HG02885 (cell line): ENCODE measurements at regions not wholly inside any gene's neighbourhood (a gene's known extent, or its start where the extent isn't known, plus 50 kb on each side); places are given as distances from the start of the nearest gene placed in this dataset.

ENCODE experiments used
- ATAC-seq: cut with Tn5 transposase; IDR thresholded peaks from one replicate; pipeline ENCODE4 v1.9.1; 2021; ENCODE audit warnings: mild to moderate bottlenecking; ENCODE audit not compliant: unreplicated experiment, poor library complexity

DNA sequence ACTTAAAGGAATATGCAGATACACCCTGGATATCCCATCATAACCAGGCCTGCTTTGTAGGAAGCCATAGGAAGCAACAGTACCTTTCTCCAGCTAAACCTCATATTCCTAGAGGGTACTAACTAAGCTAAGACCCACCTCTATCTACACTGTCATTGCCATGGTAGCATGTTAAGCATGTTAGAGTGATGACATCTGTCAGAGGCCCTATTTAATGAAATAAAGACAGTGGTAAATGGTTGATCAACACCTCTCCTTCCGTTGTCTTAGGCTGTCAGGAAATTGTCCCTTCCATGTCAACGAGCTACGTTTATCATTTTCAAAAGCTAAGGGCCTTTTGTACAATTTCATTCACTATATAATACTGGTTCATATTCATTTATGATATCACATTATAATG lies 251.1 kb upstream of the PSMD7 start:
- ATAC-seq = no peak

DNA sequence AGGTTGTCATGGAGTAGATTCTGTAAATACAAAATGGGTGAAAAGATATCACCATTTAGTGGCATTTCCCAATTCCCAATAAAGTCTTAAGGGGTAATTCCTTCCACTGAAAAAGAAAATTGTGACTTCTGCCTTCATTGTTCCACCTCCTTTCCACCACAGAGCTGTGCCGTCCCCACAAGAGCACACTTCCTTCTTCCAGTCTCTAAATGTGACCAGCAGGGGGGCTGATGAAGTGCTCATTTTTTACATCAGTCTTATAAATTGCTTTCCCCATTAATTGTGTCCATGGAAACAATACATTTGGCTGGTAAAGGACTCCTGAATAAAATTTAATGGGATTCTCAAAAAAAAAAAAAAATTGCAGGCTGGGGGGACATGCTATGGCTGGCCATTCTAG lies 260.8 kb upstream of the PSMD7 start:
- no peak for ATAC-seq

- no peak for ATAC-seq
Measured at GRCh38 chr16:74034862-74035261, 261.8 kb upstream of the PSMD7 start.

DNA sequence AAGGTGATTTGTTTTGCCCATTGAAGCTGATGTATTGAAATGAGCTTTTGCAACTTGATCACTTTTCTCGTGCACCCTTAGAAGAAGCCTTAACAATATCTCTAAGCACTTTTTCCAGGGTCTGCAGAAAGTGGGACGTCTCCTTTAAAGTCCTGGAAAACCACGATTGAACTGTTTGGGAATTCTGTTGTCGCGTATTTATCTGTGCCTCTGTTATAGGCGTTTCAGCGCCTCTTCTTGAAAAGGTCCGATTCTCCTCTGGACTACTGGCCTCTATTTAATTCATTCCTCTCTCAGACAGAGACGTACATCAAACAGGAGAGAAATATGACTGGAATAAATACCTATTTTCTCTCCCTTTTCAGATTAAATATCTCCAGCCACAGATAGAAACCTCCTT lies 262.4 kb upstream of the PSMD7 start:
- ATAC-seq = no peak

DNA sequence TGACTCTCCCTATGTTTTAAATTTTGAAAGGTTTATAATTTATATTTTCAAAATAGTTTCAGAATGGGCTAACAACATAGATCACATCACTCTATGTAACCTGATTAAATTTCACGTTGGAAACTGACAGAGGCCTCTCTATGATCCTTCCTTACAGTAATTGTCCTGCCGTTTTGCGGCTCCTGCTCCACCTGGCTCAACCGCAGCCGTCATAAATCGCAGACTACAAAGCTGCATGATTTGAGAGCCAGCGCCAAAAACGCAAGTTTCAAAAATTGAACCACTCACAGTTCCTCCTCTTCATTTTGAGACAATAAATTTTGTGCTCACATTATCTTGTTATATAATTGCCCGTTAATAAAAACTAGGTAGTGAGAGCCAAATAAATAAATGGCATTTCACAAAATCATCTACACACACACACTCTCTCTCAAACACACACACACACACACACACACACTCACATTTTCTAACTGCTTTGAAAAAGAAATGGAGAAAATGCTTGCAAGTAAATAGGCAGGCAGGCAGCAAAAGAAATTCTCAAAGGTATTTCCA lies 263.1 kb upstream of the PSMD7 start:
- no peak for ATAC-seq

- ATAC-seq = no peak
Measured at GRCh38 chr16:74031551-74031950, 265.1 kb upstream of the PSMD7 start.

DNA sequence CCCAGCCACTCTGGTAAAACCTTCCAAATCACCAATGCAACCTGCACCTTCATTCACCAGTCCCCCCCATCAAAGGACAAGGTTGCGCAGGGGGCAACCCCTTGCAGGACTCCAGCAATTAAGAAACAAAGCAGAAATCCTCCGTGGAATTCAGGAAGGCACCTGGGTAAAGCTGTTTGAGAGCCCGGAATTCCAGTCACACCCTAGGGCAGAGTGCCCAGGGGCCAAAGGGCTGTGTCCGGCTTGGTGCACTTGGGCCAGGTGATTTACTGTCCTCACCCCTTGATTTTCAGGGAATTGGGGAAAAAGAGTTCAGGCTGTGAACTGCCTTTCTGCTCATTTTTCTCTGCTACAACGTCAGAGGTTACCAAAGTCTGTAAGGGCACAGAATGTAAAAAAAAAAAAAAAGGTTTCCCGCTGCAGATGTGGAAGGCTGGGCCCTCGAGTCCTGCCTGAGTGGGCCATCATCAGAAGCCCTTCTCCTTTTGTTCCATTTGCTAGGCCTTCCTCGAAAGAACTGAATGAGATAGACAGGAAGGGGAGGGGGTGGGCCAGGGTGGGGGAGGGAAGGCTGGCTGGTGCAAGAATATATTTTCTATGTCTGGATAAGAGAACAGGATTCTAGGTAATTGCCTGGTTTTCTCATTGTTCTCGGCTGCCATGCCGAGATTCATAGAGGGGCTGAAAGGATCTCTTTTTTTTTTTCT lies 266.5 kb upstream of the PSMD7 start:
- ATAC-seq = no peak

- ATAC-seq = no peak
Measured at GRCh38 chr16:74029115-74029792, 267.4 kb upstream of the PSMD7 start.

DNA sequence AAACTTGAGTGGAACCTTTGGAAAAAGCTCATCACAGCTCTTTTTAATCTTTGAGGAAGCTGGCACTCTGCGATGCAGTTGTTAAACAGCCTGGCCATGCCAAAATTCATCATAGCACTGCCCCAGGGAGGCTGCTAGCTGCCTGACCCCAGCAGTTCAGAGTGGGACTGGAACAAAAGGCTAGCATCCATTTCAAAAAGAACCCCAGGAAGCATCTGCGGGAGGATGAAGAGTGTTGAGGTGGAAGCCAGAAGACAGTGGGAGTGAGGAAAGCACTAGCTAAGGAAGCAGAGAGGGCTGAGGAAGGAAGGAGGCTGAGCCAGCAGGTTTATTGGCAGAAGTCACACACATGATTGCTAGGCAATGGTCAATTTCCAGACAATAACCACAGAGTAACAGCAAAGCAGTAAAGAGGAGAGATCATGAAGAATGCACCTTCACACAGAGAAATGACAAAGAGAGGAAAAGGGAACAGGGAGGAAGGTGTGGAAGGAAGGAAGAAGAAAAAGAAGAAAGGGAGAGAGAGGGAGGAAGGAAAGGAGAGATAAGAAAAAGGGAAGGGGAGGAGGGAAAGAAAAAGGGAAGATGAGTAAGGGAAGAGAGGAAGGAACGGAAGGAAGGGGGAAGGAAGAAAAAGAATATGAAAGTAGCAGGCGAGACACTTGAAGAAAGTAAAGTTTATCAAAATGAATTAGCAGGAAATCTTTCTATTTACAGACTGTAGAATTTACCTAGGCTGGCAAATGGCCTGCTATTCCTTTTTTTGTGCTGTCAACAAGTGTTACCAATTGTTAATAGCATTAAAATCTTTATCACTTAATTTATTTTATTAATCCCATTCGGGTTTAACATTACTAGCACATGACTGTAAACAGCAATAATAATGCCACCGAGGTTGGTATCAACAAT lies 270.0 kb upstream of the PSMD7 start:
- ATAC-seq = no peak

GRCh38 chr16:74024953-74025352 lies 271.7 kb upstream of the PSMD7 start:
- ATAC-seq = no peak

DNA sequence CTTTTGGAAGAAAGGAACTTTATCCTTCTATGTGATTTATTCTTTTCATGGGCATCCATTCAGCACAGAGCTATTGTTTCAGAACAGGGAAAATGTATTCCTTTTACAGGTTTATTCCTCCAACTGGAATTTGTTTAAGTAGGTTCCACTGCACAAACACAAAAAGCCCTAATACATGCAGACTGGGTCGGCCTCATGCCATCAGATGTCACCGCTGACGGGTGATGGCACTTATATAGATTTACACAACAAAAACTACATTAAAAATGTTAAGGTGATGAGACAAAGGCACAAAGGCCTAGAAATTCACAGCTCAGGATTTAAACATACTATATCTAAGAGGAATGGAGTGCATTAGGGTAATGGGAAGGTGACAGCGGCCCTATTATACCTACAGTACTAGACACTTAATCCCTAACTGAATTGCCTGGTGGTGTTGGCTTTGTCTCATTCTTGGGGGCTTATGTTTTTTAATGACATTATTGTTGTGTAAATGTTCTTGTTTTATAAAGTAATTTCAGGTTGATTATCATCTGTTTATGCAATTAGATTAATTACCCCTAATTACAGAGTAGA lies 276.4 kb upstream of the PSMD7 start:
- no peak for ATAC-seq

DNA sequence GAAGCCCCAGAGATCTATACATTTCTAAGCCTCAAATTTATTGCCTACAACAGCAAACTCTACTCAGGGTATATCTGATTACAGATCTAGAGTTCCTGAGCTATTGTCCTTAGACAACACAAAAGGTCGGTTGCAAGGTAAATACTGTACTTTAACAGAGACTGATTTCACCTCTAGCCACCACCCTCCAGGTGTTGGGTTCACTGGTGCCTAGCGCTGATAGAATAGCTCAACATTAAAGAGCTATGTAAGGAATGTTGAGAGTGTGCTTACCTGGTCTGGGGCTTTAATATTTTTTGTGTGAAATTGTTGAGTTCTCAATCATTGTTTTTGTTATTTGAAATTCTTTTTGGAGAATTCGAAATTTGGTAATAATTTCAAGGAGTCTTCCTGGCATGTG lies 277.0 kb upstream of the PSMD7 start:
- no peak for ATAC-seq

- ATAC-seq = no peak
Measured at GRCh38 chr16:74015953-74016352, 280.7 kb upstream of the PSMD7 start.

DNA sequence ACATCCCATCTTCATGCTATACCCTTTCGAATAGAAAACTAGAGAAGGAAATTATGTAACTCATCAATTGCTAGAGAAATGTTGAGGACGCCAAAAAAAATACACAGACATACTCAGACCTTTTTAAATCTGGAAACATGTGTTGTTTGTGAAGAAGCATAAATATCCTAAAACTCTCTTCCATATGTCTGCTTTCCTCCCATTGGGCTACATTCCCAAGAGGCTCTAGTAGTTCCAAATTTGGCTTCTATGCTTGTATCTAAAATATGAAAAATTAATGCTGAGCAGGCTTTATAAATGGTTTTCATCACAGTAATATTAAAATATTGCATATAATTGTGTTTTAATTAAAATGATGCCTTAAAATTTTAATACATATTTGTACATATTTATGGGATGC lies 297.9 kb upstream of the PSMD7 start:
- no peak for ATAC-seq

GRCh38 chr16:73997971-73998370 lies 298.6 kb upstream of the PSMD7 start:
- ATAC-seq = no peak

GRCh38 chr16:73997340-73997711 lies 299.3 kb upstream of the PSMD7 start:
- ATAC-seq = no peak

DNA sequence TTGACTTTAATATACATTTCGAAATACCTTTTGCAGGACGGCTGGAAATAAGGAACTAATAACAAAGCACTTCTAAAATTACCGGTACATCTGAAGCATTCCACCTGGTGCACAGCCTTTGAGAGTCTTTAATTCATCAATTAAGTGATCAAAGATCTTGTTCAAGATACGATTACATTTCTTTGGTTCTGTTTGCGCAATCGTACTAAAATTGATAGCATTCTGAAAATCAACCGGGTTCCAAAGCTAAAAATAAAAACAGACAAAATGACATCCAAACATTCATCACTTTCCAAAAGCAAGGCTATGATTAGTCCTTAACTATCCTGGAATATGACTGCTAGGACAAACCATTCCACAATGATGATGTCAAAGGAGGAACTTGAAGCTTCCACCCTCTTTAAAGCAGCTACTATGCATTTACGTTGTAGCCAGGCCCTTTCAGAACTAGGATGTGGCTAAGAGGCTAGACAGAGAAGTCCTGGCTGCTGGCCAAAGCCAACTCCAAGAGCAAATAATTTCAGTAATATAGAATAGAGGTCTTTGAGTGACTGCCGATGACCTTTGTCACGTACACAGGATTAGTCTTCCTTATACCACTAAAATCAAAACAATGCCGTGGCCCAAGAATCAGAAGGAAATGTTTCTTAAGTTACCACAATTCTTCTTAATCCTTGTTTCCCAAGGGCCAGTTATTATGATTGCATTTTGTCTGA lies 299.8 kb upstream of the PSMD7 start:
- ATAC-seq = no peak

GRCh38 chr16:73993878-73994277 lies 302.7 kb upstream of the PSMD7 start:
- no peak for ATAC-seq

- ATAC-seq = no peak
Measured at GRCh38 chr16:73978407-73978784, 318.2 kb upstream of the PSMD7 start.

DNA sequence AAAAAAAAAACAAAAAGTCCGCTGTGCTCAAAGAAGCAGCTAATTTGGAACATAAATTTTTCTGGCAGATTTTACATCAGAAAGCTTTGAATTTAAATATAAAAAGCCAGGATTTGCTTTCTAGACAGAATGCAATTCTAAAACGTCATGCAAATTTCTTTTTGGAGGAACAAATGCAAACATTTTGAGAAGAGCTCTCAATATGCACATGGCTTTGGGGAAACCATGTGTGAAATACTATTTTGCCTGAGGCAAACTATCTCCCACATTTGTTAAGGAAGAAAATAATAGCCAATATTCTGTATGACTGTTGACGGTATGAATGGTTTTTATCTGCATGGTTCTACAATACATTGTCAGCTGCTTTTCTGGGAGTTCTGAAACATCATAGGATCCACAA lies 320.0 kb upstream of the PSMD7 start:
- ATAC-seq = no peak
